GM21515 (cell line): ENCODE measurements at regions not wholly inside any gene's neighbourhood (a gene's known extent, or its start where the extent isn't known, plus 50 kb on each side); places are given as distances from the start of the nearest gene placed in this dataset.
"Not testable (repeated sequence)": the region's sequence is repeated elsewhere in the genome, so short reads cannot be mapped to it uniquely, and the experiment has no call there.

Experiments
- ATAC-seq: cut with Tn5 transposase; IDR thresholded peaks from one replicate; pipeline ENCODE4 v1.9.1; 2021; ENCODE audit not compliant: unreplicated experiment

- ATAC-seq, result not testable (repeated sequence)
Measured at GRCh38 chr21:7743940-7744339, 2777.4 kb upstream of the TPTE start.

- peak; percentile 92 for ATAC-seq
Measured at GRCh38 chr21:7744406-7745099, 2776.8 kb upstream of the TPTE start.

- ATAC-seq, result peak; percentile 66
Measured at GRCh38 chr21:7745100-7745450, 2776.3 kb upstream of the TPTE start.

- not testable (repeated sequence) for ATAC-seq
Measured at GRCh38 chr21:7747964-7748363, 2773.4 kb upstream of the TPTE start.

GRCh38 chr21:7752611-7753010 lies 2768.8 kb upstream of the TPTE start:
- not testable (repeated sequence) for ATAC-seq

GRCh38 chr21:7753380-7753877 lies 2768.0 kb upstream of the TPTE start:
- peak; percentile 88 for ATAC-seq

GRCh38 chr21:7769985-7770384 lies 2751.4 kb upstream of the TPTE start:
- ATAC-seq, result not testable (repeated sequence)

- not testable (repeated sequence) for ATAC-seq
Measured at GRCh38 chr21:7774219-7774618, 2747.2 kb upstream of the TPTE start.

- not testable (repeated sequence) for ATAC-seq
Measured at GRCh38 chr21:7775327-7775984, 2745.9 kb upstream of the TPTE start.

GRCh38 chr21:7776035-7776434 lies 2745.3 kb upstream of the TPTE start:
- not testable (repeated sequence) for ATAC-seq

- not testable (repeated sequence) for ATAC-seq
Measured at GRCh38 chr21:7776622-7777021, 2744.8 kb upstream of the TPTE start.

- not testable (repeated sequence) for ATAC-seq
Measured at GRCh38 chr21:7777289-7777688, 2744.1 kb upstream of the TPTE start.

GRCh38 chr21:7787427-7788078 lies 2733.8 kb upstream of the TPTE start:
- ATAC-seq, result not testable (repeated sequence)

- not testable (repeated sequence) for ATAC-seq
Measured at GRCh38 chr21:7793797-7794196, 2727.6 kb upstream of the TPTE start.

GRCh38 chr21:7797328-7797727 lies 2724.1 kb upstream of the TPTE start:
- ATAC-seq, result not testable (repeated sequence)

- ATAC-seq, result not testable (repeated sequence)
Measured at GRCh38 chr21:7798446-7798845, 2722.9 kb upstream of the TPTE start.

- not testable (repeated sequence) for ATAC-seq
Measured at GRCh38 chr21:7799697-7800096, 2721.7 kb upstream of the TPTE start.

- ATAC-seq, result not testable (repeated sequence)
Measured at GRCh38 chr21:7813475-7813874, 2707.9 kb upstream of the TPTE start.

GRCh38 chr21:7817013-7817412 lies 2704.4 kb upstream of the TPTE start:
- not testable (repeated sequence) for ATAC-seq

- ATAC-seq, result not testable (repeated sequence)
Measured at GRCh38 chr21:7819301-7819700, 2702.1 kb upstream of the TPTE start.

- not testable (repeated sequence) for ATAC-seq
Measured at GRCh38 chr21:7825627-7826026, 2695.8 kb upstream of the TPTE start.

GRCh38 chr21:7826174-7826573 lies 2695.2 kb upstream of the TPTE start:
- ATAC-seq, result not testable (repeated sequence)
